Loucy (cell line): ENCODE measurements at regions not wholly inside any gene's neighbourhood (a gene's known extent, or its start where the extent isn't known, plus 50 kb on each side); places are given as distances from the start of the nearest gene placed in this dataset.

ENCODE experiments used
- H2AFZ ChIP-seq: fragments of 200-600 bp; sonication (generic); 2 replicates; pipeline ENCODE4 v1.6.0; 2016; ENCODE audit warnings: antibody characterized with exemption, mild to moderate bottlenecking, low read length, moderate library complexity
- H3F3A ChIP-seq: fragments of 200-600 bp; 2 replicates; pipeline ENCODE4 v1.6.0; 2016; ENCODE audit warnings: antibody characterized with exemption, low read depth, mild to moderate bottlenecking
- H3K27me3 ChIP-seq: fragments of 200-600 bp; sonication (generic); 2 replicates; pipeline ENCODE4 v1.6.1; 2014; ENCODE audit warnings: low read length, mild to moderate bottlenecking; ENCODE audit not compliant: insufficient read depth, poor library complexity, severe bottlenecking
- H3K36me3 ChIP-seq: fragments of 200-600 bp; sonication (generic); 2 replicates; pipeline ENCODE4 v1.6.1; 2016; ENCODE audit warnings: low read length; ENCODE audit not compliant: insufficient read depth
- H3K4me1 ChIP-seq: fragments of 200-600 bp; sonication (generic); 2 replicates; pipeline ENCODE4 v1.5.1; 2014; ENCODE audit warnings: low read length, mild to moderate bottlenecking; ENCODE audit not compliant: insufficient read depth, poor library complexity, severe bottlenecking
- H3K4me2 ChIP-seq: fragments of 200-600 bp; sonication (generic); 2 replicates; pipeline ENCODE4 v1.6.0; 2014; ENCODE audit warnings: antibody characterized with exemption, low read length, low read depth, mild to moderate bottlenecking; ENCODE audit not compliant: poor library complexity, severe bottlenecking
- H3K4me3 ChIP-seq: fragments of 200-600 bp; sonication (generic); 2 replicates; pipeline ENCODE4 v1.5.1; 2014; ENCODE audit warnings: low read length, mild to moderate bottlenecking, mixed read lengths; ENCODE audit not compliant: poor library complexity, severe bottlenecking
- H3K79me2 ChIP-seq: fragments of 200-600 bp; sonication (generic); 2 replicates; pipeline ENCODE4 v1.6.1; 2014; ENCODE audit warnings: low read length; ENCODE audit not compliant: insufficient read depth
- H3K9ac ChIP-seq: fragments of 200-600 bp; sonication (generic); 2 replicates; pipeline ENCODE4 v1.6.0; 2014; ENCODE audit warnings: mild to moderate bottlenecking, low read depth, low read length, moderate library complexity; ENCODE audit not compliant: poor library complexity, severe bottlenecking
- H3K9me2 ChIP-seq: fragments of 200-600 bp; sonication (generic); replicated peaks from 2 replicates; pipeline ENCODE4 v1.6.1; 2016; ENCODE audit warnings: low read depth, low read length, mixed read lengths
- H3K9me3 ChIP-seq: fragments of 200-600 bp; sonication (generic); 2 replicates; pipeline ENCODE4 v1.6.1; 2014; ENCODE audit warnings: mild to moderate bottlenecking, antibody characterized with exemption, low read length, low read depth; ENCODE audit not compliant: insufficient read depth
- H4K20me1 ChIP-seq: fragments of 200-600 bp; sonication (generic); 2 replicates; pipeline ENCODE4 v1.6.0; 2014; ENCODE audit warnings: antibody characterized with exemption, low read length, mild to moderate bottlenecking; ENCODE audit not compliant: insufficient read depth, poor library complexity, severe bottlenecking
- CTCF ChIP-seq: fragments of 200-600 bp; sonication (generic); conservative IDR thresholded peaks from 2 replicates; pipeline ENCODE4 v1.5.1; 2014; ENCODE audit warnings: mild to moderate bottlenecking, antibody characterized with exemption, low read length
- EZH2phosphoT487 ChIP-seq: fragments of 200-600 bp; IDR thresholded peaks from 2 replicates; pipeline ENCODE4 v1.6.1; 2018; ENCODE audit warnings: antibody characterized with exemption, mild to moderate bottlenecking, moderate library complexity, borderline replicate concordance

GRCh38 chr14:53652068-53652467 is 304.6 kb downstream of the BMP4 start:
- TF ChIP-seq CTCF: no peak
- no peak for TF ChIP-seq EZH2phosphoT487
- Histone ChIP-seq H3K4me2 (no peak overlapping the region), H4K20me1 (no peaks in the 10 kb centered on the region)

GRCh38 chr14:53651096-53651740 is 305.4 kb downstream of the BMP4 start:
- Histone ChIP-seq H3K79me2 (no peaks in the 10 kb centered on the region), H3K4me2 (no peak overlapping the region), H3K9me2 (no peaks in the 10 kb centered on the region), H3K4me3 (no peak overlapping the region), H4K20me1 (no peaks in the 10 kb centered on the region), H3K4me1 (no peaks in the 10 kb centered on the region), H3K9me3 (no peaks in the 10 kb centered on the region), H3K36me3 (no peaks in the 10 kb centered on the region), H3F3A (no peaks in the 10 kb centered on the region), H2AFZ (no peak overlapping the region), H3K27me3 (no peaks in the 10 kb centered on the region), H3K9ac (no peak overlapping the region)
- TF ChIP-seq CTCF: no peak
- no peak for TF ChIP-seq EZH2phosphoT487

More at GRCh38 chr14:53652068-53652467, 304.6 kb downstream of the BMP4 start:
- no peaks in the 10 kb centered on the region for H3K36me3 ChIP-seq
- no peak overlapping the region for H3K9ac ChIP-seq
- no peaks in the 10 kb centered on the region for H3K4me1 ChIP-seq
- no peak overlapping the region for H3K4me3 ChIP-seq
- no peak overlapping the region for H2AFZ ChIP-seq
- H3K27me3 ChIP-seq: no peaks in the 10 kb centered on the region
- no peaks in the 10 kb centered on the region for H3K79me2 ChIP-seq
- H3F3A ChIP-seq: no peaks in the 10 kb centered on the region
- H3K9me3 ChIP-seq: no peaks in the 10 kb centered on the region
- H3K9me2 ChIP-seq: no peaks in the 10 kb centered on the region

GRCh38 chr14:53646925-53647324 is 309.7 kb downstream of the BMP4 start:
- Histone ChIP-seq H3K9ac (no peak overlapping the region), H3K9me3 (no peaks in the 10 kb centered on the region), H3K36me3 (no peaks in the 10 kb centered on the region), H2AFZ (no peak overlapping the region), H3K27me3 (no peaks in the 10 kb centered on the region), H3K4me3 (no peak overlapping the region), H4K20me1 (no peaks in the 10 kb centered on the region), H3K4me2 (no peak overlapping the region), H3K9me2 (no peaks in the 10 kb centered on the region), H3K79me2 (no peaks in the 10 kb centered on the region), H3F3A (no peaks in the 10 kb centered on the region), H3K4me1 (no peaks in the 10 kb centered on the region)
- no peak for TF ChIP-seq EZH2phosphoT487
- TF ChIP-seq CTCF: no peak
